ENCODE measurements at regions not wholly inside any gene's neighbourhood (a gene's known extent, or its start where the extent isn't known, plus 50 kb on each side); places are given as distances from the start of the nearest gene placed in this dataset.

- Histone ChIP-seq H3K4me3 (no peak overlapping the region), H4K20me1 (replicated peaks; ENCODE audit: insufficient read depth) (no peaks in the 10 kb centered on the region), H3K79me2 (replicated peaks; ENCODE audit: insufficient read depth) (no peaks in the 10 kb centered on the region), H3K36me3 (ENCODE audit: insufficient read depth) (no peaks in the 10 kb centered on the region), H2AFZ (no peak overlapping the region), H3F3A (replicated peaks; ENCODE audit: low read depth) (no peaks in the 10 kb centered on the region), H3K4me1 (ENCODE audit: insufficient read depth) (peaks cover 8% of the 10 kb centered on the region; the same call in 1 of the 2 replicates), H3K9me2 (ENCODE audit: insufficient read depth) (no peaks in the 10 kb centered on the region), H3K4me2 (no peak overlapping the region), H3K27ac (ENCODE audit: low read depth) (no peak overlapping the region), H3K27me3 (ENCODE audit: insufficient read depth) (no peaks in the 10 kb centered on the region)
- ATAC-seq (peak; percentile 59), DNase-seq (ENCODE audit: low spot score) (peak; percentile 31)
- H3K27ac Mint-ChIP-seq = no peak overlapping the region
- no peaks in the 10 kb centered on the region for H3K9me3 Mint-ChIP-seq
- no peak overlapping the region for H3K4me3 Mint-ChIP-seq
- no peaks in the 10 kb centered on the region for H3K36me3 Mint-ChIP-seq (ENCODE audit: low read depth)
- H3K4me1 Mint-ChIP-seq = peaks cover 11% of the 10 kb centered on the region
- no peaks in the 10 kb centered on the region for H3K27me3 Mint-ChIP-seq (ENCODE audit: insufficient read depth, low read depth, poor library complexity)
- TF ChIP-seq NANOG (IDR thresholded peaks at IDR 0.05; ENCODE audit: borderline replicate concordance) (no peak), CTCF (conservative IDR thresholded peaks at IDR 0.05; ENCODE audit: low read depth in 2 of 2) (peak; percentile 38 to 65)
Observed at GRCh38 chr16:59252317-59252716, 518.2 kb upstream of the GOT2 start.

GRCh38 chr16:59249011-59249410 lies 514.9 kb upstream of the GOT2 start:
- TF ChIP-seq JUNB (IDR thresholded peaks at IDR 0.05; ENCODE audit: unreplicated experiment) (no peak), ZNF331 (CRISPR knock-in tag; IDR thresholded peaks at IDR 0.05; ENCODE audit: low read depth) (no peak), ZNF462 (CRISPR knock-in tag; IDR thresholded peaks at IDR 0.05) (no peak), EZH2 (IDR thresholded peaks at IDR 0.05; ENCODE audit: low read depth, unreplicated experiment) (no peak), CTCF (conservative IDR thresholded peaks at IDR 0.05; ENCODE audit: low read depth in 2 of 2) (peak; percentile 45 to 86)
- Histone ChIP-seq H3K79me2 (replicated peaks; ENCODE audit: insufficient read depth) (no peaks in the 10 kb centered on the region), H3K27ac (ENCODE audit: low read depth) (no peak overlapping the region), H3K36me3 (ENCODE audit: insufficient read depth) (no peaks in the 10 kb centered on the region), H3K9me2 (ENCODE audit: insufficient read depth) (no peaks in the 10 kb centered on the region), H3F3A (replicated peaks; ENCODE audit: low read depth) (no peaks in the 10 kb centered on the region), H2AFZ (no peak overlapping the region), H3K27me3 (ENCODE audit: insufficient read depth) (no peaks in the 10 kb centered on the region), H3K4me2 (0 out of 2 replicates have a peak overlapping the region, but pooled peaks have one; percentile 31), H3K4me3 (no peak overlapping the region), H4K20me1 (replicated peaks; ENCODE audit: insufficient read depth) (no peaks in the 10 kb centered on the region), H3K4me1 (ENCODE audit: insufficient read depth) (peaks cover 8% of the 10 kb centered on the region; the same call in 1 of the 2 replicates)
- DNase-seq (ENCODE audit: low spot score) (peak; percentile 59), ATAC-seq (peak; percentile 99)
- H3K4me1 Mint-ChIP-seq = peaks cover 11% of the 10 kb centered on the region
- H3K9me3 Mint-ChIP-seq = no peaks in the 10 kb centered on the region
- H3K4me3 Mint-ChIP-seq = no peak overlapping the region
- no peak overlapping the region; the same call in 1 of the 2 replicates for H3K27ac Mint-ChIP-seq
- H3K36me3 Mint-ChIP-seq (ENCODE audit: low read depth) = no peaks in the 10 kb centered on the region
- no peaks in the 10 kb centered on the region for H3K27me3 Mint-ChIP-seq (ENCODE audit: insufficient read depth, low read depth, poor library complexity)
